WTC11 (cell line): ENCODE measurements at regions not wholly inside any gene's neighbourhood (a gene's known extent, or its start where the extent isn't known, plus 50 kb on each side); places are given as distances from the start of the nearest gene placed in this dataset.

Source experiments
- CTCF ChIP-seq: fragments of 200-600 bp; IDR thresholded peaks from 2 replicates; pipeline ENCODE4 v1.8.0; 2022; ENCODE audit warnings: antibody characterized with exemption
- FOXJ3 ChIP-seq: sonication (generic); formaldehyde crosslinking; IDR thresholded peaks from 2 replicates; pipeline ENCODE4 v1.9.0; 2021; ENCODE audit warnings: missing genetic modification reagents, mild to moderate bottlenecking, borderline replicate concordance
- MAX ChIP-seq: sonication (generic); formaldehyde crosslinking; IDR thresholded peaks from 2 replicates; pipeline ENCODE4 v1.8.0; 2022; ENCODE audit warnings: mild to moderate bottlenecking, missing genetic modification reagents
- NFE2L1 ChIP-seq: sonication (generic); formaldehyde crosslinking; IDR thresholded peaks from 2 replicates; pipeline ENCODE4 v1.8.1; 2023; ENCODE audit warnings: missing genetic modification reagents
- NR1H2 ChIP-seq: sonication (generic); formaldehyde crosslinking; IDR thresholded peaks from 2 replicates; pipeline ENCODE4 v1.9.0; 2021; ENCODE audit warnings: mild to moderate bottlenecking, moderate library complexity, missing genetic modification reagents
- NR2C2 ChIP-seq: sonication (generic); formaldehyde crosslinking; IDR thresholded peaks from 2 replicates; pipeline ENCODE4 v1.8.0; 2022; ENCODE audit warnings: mild to moderate bottlenecking, missing genetic modification reagents
- SP1 ChIP-seq: sonication (generic); formaldehyde crosslinking; conservative IDR thresholded peaks from 2 replicates; pipeline ENCODE4 v1.8.1; 2022; ENCODE audit warnings: missing genetic modification reagents
- TEAD4 ChIP-seq: sonication (generic); formaldehyde crosslinking; IDR thresholded peaks from 2 replicates; pipeline ENCODE4 v1.8.0; 2022; ENCODE audit warnings: mild to moderate bottlenecking, missing genetic modification reagents
- TP53 ChIP-seq: sonication (generic); formaldehyde crosslinking; IDR thresholded peaks from 2 replicates; pipeline ENCODE4 v1.8.1; 2023; ENCODE audit warnings: mild to moderate bottlenecking, missing genetic modification reagents
- USF2 ChIP-seq: sonication (generic); formaldehyde crosslinking; IDR thresholded peaks from 2 replicates; pipeline ENCODE4 v1.8.1; 2023; ENCODE audit warnings: mild to moderate bottlenecking, missing genetic modification reagents, moderate library complexity
- ZNF121 ChIP-seq: sonication (generic); formaldehyde crosslinking; IDR thresholded peaks from 2 replicates; pipeline ENCODE4 v1.8.0; 2023; ENCODE audit warnings: missing genetic modification reagents
- ZNF416 ChIP-seq: fragments of 250-450 bp; sonication (Bioruptor Pico); IDR thresholded peaks from 2 replicates; pipeline ENCODE4 v1.9.0; 2021; ENCODE audit warnings: mild to moderate bottlenecking, inconsistent platforms

- TF ChIP-seq CTCF (no peak), MAX (CRISPR knock-in tag) (no peak), TEAD4 (CRISPR knock-in tag) (no peak), NFE2L1 (no peak), FOXJ3 (CRISPR knock-in tag) (no peak), ZNF416 (CRISPR knock-in tag) (no peak), TP53 (CRISPR knock-in tag) (no peak), USF2 (no peak), NR2C2 (CRISPR knock-in tag) (no peak), NR1H2 (CRISPR knock-in tag) (no peak), SP1 (CRISPR knock-in tag) (no peak), ZNF121 (no peak)
Measured at GRCh38 chr3:102722317-102722716, 287.5 kb downstream of the ZPLD1 start.
